Activated effector memory CD4-positive, alpha-beta T cell treated with Interleukin-2 at 50 U/mL for 16 hours (primary cell): ENCODE measurements at regions not wholly inside any gene's neighbourhood (a gene's known extent, or its start where the extent isn't known, plus 50 kb on each side); places are given as distances from the start of the nearest gene placed in this dataset.

Experiments
- DNase-seq: peaks from one replicate; pipeline ENCODE4 v3.0.0-alpha.2; 2020

DNA sequence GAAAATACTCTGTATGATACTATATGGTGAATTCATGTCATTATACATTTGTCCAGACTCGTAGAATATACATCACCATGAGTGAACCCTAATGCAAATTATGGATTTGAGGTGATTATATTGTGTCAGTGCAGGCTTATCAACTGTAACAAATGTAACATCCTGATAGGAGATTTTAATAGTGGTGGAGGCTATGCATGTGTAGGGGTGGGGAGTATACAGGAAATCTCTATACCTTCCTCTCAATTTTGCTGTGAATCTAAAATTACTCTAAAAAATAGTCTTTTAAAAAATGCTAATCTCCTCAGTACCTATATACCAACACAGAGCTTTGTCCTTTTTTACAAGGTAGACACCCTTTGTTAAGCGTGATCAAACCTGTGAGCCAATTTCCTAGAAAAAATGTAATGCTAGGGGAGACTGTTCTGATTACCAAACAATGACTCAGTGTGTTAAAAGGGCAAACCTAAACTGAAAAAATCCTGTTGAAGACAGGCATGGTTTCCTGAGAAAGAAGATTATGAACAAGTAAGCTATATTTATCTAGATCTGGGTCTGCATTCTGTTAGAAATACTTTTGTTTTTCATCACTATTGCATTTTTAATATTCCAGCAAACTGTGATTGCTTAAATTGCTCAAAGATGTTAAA is 170.9 kb downstream of the DUSP6 start:
- DNase-seq, result no peak

DNA sequence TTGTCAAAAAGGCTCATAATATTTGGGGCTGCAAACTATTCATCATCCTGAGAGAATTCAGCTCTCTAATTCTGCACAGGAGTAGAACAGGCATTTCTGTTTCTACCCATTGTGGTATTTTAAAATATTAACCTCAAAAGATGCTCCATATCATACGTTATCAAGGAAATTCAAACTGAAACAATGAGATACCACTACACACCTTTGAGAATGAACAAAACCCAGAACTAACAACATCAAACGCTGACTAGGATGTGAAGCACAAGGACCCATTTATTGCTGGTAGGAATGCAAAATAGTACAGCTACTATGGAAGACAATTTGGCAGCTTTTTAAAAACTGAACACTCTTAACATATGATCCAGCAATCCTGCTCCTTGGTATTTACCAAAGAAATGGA is 171.8 kb downstream of the DUSP6 start:
- DNase-seq, result no peak

DNA sequence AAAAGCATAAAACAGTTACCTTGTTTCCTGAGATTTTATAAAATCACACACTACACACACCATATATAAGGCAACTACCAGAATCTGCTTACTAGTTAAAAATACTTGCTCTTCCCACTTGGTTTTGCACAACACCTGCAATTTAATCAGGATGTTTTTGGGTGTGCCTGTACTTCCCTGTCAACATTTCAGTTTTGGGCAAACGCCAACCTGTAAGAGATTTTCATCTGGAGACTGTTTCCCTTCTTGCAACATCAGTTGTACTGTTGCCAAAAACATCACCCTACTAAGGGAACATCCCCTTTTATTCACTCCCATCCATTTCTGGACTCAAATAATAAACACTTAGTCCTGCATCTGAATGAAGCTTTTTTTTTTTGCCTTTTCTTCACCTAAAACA is 172.3 kb downstream of the DUSP6 start:
- no peak for DNase-seq

DNA sequence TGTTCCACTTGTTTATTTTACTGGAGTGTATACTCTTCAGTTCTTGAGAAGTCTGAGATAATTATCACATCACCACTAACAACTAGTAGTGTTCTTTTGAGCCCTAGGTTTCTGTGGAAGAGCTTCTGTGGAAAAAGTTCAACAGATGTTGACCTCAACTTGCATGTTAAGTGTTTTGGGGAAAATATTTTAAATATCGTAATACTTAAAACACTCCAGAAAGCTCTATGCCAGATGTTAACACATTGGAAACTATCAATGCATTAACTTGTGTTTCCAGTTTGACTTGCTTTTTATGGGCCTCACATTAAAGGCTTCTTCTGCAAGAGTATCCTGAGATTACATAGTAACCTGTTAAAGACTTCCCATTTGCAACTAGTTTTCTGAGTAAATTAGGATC is 173.1 kb downstream of the DUSP6 start:
- DNase-seq, result no peak

DNA sequence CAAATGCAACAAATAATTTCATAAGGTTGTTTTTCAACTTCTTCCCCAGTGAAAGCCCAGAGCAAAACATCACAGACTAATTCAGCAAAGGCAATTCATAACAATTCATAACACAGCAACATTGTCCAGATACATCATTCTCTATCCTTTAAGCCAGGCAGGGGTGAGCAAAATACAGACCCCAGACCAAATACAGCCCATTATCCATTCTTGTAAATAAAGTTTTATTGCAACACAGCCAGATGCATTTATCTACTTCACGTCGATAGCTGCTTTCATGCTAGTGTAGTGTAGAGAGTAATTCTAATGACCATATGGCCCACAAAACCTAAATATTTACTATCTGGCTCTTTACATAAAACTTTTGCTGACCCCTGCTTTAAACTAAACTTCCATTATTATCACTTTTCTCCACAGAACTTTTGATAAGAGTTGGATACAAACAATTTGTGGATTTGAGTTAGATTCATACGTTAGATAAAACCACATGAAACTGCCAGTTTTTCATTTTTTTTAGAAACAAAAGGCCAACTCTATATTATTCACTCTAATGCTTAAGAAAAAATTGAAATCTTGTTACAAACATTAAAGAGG is 174.4 kb downstream of the DUSP6 start:
- DNase-seq, result no peak

DNA sequence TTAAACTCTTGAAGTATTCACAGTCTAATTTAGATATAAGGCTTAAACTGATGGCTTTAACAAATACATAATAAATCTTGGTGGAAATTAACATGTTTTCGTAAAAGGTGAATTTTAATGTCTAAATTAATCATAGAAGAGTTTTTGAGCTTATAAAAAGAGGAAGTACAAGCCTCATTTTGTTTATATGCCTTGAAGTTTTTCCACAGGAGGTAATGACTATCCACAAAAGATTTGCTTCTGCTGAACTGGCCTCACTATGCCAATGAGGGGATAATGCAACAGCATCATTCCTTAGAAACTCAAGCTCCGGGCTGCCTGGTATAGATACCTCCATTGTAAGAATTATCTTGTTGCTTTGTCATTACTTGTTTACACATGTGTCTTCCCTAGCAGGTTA is 175.6 kb downstream of the DUSP6 start:
- no peak for DNase-seq

DNA sequence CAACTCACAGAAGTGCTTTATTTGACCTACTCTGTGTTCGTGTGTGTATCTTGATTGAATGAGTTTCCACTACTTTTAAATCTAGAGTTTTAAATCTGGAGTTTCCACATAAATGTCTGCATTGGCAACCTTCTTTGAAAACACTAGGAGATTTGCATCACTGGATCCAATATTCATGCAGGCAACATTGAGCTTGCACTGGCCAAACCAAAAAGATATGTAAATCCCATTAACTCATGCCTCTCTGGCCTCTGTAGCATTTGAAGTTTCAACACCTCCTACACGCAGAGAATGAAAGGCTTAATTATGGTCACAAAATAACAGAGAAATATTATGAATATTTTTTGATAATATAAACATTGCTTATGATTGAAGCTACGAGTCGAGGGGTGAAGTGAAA is 178.6 kb downstream of the DUSP6 start:
- no peak for DNase-seq

DNA sequence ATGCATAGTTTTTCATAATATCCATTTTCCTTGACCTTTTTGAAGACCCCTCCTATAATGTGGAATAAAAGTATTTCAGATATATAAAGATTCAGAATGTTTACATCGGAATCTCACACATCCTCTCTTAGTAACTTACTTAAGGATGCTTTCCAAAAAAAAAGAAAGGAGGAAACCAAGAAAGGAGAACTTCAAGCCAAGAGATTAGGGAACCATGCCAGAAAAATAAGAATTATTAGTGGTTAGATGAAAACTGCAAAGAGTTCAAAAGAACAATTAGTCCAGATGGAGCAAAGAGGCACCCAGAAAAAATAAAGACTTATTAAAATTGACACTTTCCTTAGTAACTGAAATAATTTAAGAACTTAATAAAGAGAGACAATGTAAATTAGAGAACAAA is 179.2 kb downstream of the DUSP6 start:
- DNase-seq, result no peak

DNA sequence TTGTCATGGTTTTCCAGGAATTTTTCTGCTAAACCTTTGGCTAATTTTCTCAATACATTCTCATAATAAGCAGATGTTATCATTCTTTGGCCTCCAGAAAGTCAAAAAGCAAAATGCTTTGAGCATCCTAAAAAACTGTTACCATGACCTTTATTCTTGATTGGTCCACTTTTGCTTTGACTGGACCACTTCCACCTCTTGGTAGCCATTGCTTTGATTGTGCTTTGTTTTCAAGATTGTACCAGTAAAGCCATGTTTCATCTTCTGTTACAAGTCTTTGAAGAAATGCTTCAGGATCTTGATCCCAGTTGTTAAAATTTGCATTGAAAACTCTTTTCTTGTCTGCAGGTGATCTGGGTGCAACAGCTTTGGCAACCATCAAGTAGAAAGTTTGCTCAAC is 180.1 kb downstream of the DUSP6 start:
- no peak for DNase-seq

DNA sequence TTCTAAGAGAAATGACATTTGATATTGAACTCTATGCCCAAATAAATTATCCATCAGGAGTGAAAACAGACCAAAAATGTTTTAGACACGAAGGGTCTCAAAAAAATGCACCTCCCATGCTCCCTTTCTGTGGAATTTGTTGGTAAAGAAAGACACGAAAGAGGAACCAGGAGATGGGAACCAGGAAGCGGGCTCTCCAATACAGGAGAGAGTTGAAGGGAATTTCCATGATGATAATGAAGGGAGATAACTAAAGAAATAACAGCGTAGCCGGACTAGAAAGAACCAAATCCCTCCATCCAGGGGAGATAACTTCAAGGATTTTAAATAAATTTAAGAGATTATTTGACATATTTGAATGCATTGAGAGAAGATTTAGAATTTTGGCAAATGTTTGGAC is 183.0 kb downstream of the DUSP6 start:
- no peak for DNase-seq

DNA sequence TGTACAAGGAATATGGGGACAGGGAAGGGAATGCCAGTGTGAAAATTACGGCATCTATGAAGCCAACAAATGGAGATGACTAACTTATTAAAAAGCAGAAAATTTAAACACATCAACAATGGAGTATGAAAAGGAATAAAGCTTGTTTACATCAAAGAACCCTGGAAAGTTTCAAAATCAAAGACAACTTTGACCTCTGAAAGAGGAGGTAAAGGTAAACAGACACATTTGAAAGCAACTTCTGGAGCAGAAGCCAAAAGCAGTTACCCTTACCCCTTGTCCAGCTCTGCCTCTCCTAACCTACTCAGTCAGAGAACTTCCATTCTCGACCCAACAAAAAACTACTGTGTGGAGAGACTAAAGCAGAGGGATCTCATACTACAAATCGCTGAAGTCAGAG is 184.3 kb downstream of the DUSP6 start:
- no peak for DNase-seq

DNA sequence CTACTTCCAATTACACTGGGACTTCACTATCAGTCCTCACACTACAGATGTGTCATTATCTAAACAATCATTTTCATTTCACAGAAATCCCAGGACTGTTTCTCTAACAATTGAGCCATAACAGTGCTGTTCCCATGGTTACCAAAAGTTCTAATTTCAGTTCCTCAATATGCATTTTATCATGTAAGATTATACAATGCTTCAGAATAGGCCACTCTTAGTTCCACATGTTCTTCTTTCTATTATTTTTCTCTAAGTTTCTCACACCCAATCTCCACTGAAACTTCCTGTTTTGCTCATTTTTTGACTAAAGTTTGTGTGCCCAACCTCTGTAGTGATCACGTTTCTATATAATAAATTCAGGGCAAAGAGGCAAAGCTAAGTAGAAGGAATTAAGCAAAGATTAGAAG is 185.8 kb downstream of the DUSP6 start:
- DNase-seq, result no peak

DNA sequence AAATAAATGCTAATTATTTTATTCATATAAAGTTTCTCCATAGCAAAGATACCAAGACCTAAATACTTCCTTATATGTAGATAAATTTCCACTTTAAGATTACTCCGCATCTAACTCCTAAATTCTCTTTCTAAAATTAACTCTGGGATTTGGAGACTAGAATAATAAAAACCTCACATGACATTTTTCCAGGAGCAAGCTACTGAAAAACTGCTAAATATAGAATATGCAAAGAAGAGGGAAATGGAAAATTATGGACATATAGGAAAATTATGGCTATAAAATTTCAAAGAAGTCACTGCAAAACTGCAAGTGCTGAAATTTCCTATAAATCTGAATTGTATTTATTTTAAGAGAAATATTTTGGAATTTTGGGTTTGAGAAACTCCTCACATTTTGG is 186.2 kb downstream of the DUSP6 start:
- DNase-seq, result no peak

DNA sequence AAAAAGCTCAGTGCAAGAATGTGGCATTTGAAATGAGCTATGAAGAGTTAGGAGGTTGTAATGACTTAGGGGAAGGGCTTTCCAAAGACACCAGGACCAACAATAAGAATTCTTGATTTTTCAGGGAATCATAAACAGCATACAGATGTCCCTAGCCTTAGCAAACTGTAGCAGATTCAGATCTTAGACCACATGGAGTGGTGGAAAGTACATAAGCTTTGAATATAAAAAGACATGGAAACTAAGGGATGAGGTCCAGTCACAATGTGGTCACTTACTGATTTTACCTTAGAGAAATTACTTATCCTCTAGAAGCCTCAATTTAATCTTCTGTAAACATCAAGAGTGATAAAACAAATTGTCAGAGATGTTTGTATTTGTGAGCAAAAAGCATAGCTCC is 186.6 kb downstream of the DUSP6 start:
- no peak for DNase-seq

DNA sequence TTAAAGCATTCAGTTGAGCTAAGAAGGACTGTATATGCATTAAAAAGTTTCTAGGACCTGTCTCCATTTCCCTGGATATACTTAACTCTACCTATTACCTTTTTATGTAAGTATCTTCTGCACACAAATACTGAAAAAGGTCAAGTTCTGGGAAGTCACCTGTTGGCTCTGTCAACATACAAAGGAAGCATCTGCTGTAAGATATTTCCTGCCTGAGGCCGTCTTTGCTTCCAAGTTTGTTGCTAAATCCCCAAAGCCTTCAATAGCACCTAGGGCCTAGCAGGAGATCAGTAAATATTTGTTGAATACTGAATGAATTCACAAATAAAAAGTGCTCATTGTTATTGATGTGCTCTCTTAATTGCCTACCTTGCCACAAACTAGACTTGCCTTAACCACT is 188.4 kb downstream of the DUSP6 start:
- DNase-seq, result no peak

DNA sequence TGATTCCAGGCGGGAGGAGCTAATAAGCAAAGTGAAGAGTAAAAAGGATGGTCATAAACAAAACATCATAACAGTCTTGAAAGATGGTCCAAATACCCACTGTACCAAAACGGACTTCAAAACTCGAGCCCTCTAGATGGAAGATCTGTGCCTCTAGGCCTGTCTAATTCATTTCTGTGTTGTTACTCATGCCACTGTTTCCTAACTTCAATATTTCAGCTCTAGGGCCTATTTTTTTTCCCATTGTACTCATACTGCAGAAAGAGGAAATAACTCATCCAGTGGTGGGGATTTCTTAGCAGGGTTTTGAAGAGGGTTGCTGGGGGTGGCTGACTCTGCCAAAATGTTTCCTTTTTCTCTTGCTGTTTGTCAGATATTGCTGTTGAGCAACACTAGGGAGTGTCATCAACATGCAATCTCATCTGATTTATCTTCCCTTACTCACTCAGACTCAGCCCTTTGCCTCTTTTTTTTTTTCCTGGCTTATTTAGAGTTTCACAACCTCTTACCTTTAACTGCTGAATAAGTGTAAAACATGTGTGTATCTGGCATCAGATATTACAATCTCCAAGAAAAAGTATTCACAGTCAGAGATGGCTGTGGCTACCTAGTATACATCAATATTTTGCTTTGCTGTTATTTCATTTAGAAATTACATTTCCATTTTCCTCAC is 189.6 kb downstream of the DUSP6 start:
- DNase-seq, result no peak

DNA sequence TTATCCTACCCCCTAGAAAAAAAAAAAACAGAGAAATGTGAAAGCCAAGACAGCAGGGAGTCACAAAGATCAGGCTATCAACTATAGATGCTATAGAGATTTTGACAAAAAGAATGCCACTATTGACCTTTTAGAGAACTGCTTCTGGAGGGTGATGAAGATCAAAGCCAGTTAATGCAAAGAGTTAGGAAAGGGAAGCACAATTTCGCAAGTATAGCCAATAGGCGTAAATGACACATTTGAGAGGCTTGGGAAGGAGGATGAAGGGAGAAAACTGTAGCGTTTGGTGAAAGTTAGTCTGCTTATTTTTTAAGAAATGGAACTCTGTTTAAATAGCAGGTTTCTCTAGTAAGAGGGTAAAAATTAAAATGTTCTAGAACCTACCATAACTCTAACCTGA is 190.7 kb downstream of the DUSP6 start:
- no peak for DNase-seq

DNA sequence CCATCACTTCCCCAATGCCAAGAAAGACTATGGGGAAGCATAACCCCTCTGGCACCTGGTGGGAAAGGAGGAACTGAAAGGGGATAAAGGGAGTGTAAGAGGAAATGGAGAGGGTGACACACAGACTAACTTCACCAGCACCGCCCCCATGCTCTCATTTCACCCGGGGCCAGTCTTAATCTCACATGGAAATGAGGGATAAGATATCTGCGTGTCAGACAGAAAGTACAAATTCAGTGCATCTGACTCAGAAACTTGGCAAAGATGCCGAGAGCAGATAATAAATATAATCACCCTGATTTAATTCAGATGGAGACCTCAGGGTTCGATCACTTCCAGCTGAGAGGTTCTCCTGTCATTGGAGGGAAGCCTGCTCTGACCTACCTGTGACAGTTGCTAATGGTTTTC is 191.6 kb downstream of the DUSP6 start:
- DNase-seq, result no peak

DNA sequence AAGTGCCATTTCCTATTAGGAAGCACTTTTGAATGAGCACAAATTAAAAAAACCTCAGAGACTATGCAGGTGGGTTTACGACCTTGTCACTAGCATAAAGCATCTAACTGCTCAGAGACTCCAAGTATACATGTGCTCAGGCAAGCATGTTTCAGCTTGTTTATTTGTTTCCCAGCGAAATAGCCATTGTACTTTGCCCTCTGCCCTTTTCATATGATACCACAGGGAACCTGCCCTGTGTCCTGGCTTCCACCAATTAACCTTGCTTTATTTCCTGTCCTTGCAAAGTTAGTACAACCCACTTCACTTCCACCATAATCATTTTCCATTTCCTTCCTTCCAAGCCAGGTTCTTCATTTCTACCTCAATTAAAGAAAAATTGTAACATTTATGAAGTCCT is 194.9 kb downstream of the DUSP6 start:
- no peak for DNase-seq

DNA sequence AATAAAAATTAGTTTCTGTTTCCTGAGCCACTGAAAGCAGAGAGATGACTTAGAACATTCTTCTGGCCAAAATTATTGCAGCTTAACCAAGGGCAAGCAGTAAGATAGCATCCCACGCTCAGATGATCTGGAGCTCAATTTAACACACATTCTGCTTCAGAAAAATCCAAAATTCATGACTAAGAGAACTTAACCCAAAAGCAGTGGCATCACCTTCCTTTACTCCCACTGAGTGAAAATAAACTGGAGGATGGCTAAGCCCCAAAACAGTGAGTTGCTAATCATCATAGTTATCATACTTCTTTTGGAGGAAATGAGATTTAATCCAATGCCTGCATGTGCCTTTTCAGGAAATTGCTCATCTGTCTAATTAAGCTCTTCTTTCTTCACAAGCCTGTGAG is 195.4 kb downstream of the DUSP6 start:
- no peak for DNase-seq

DNA sequence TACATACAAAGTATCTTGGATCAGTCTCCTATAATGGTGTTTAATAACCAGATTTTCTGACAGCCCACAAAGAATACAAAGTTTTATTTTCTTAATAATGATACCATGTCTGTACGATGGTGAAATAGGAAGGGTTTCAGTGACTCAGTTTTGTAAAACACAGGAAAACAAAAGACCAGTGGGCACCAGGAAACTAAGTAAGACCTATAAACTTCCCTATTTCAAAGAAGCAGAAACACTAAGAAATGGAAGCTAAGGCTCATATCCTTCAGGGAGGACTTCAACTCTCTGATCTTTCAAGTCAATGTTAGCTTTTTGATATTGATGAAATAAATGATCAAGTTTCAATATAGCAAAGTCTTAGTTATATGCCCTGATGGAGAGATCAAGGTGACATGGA is 196.0 kb downstream of the DUSP6 start:
- DNase-seq, result no peak

DNA sequence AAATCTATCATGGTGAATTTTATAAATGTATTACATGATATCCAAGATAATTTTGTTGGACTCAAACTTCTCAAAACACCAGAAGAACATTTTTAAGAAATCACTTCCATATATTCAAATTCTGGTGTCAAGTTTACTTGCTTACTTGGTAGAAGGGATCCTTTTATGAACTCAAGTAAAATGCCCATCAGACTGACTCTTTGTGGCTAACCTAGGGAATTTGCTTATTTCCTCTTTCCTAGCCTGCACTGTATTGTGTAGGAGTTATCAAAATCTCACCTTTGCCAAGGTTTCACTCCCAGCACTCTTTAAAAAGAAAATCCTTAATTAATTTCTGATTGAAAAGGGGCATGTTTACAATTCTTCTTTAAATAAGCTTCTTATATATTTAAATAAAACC is 196.5 kb downstream of the DUSP6 start:
- no peak for DNase-seq

DNA sequence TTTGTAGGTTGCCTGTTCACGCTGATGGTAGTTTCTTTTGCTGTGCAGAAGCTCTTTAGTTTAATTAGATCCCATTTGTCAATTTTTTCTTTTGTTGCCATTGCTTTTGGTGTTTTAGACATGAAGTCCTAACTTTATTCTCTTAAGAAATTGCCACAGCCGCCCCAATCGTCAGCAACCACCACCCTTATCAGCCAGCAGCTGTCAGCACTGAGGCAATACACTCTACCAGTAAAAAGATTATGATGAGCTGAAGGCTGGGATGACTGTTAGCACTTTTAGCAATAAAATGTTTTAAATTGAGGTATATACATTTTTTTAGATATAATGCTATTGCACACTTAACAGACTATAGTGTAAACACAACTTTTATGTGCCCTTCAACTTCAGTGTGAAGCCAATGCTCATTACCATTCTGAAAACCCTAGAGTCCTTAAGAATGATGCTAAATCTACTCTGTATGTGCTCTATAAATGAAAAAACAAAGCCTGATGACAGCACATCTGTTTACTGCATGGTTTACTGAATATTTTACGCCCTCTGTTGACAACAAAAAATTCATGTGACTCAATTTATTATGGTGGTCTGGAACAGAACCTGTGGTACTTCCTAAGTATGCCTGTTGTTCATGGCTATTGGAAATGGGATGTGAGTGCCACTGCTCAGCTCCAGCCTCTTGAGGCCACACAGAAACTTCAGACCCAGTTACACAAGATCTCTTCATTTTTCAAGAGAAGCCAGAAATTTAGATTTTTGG is 197.4 kb downstream of the DUSP6 start:
- DNase-seq, result no peak

DNA sequence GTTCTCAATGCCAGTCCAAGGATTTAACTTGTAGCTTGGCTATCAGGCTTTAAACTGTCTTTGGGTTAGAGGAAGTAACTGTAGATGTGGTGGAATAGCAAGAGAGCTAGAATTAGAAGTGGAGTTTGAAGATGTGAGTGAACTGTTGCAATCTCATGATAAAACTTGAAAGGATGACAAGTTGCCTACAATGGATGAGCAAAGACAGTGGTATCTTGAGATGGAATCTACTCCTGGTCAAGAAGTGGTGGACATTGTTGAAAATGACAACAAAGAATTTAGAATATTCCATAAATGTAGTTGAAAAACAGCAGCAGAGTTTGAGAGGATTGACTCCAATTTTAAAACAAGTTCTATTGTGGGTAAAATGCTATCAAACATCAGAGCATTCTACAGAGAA is 199.0 kb downstream of the DUSP6 start:
- DNase-seq, result no peak
